Lower lobe of right lung (tissue), 2 donors: ENCODE measurements at regions not wholly inside any gene's neighbourhood (a gene's known extent, or its start where the extent isn't known, plus 50 kb on each side); places are given as distances from the start of the nearest gene placed in this dataset.

ENCODE experiments used
- ATAC-seq, 2 donors: fragments of 200-7000 bp; cut with Tn5 transposase; one replicate each; pipeline ENCODE4 v1.9.1; 2020 to 2022; ENCODE audit warnings: mild to moderate bottlenecking in 2 of 2, moderate library complexity in 2 of 2
- DNase-seq: peaks from one replicate; pipeline ENCODE4 v3.0.0-alpha.2; 2020
- H3K27ac ChIP-seq: fragments of 200-600 bp; one replicate; pipeline ENCODE4 v1.8.0; 2022
- H3K27me3 ChIP-seq: fragments of 200-600 bp; one replicate; pipeline ENCODE4 v1.8.0; 2022; ENCODE audit warnings: low read depth
- H3K36me3 ChIP-seq: fragments of 200-600 bp; one replicate; pipeline ENCODE4 v1.8.0; 2022; ENCODE audit warnings: mild to moderate bottlenecking
- H3K4me1 ChIP-seq: fragments of 200-600 bp; one replicate; pipeline ENCODE4 v1.8.0; 2022
- H3K4me3 ChIP-seq: fragments of 200-600 bp; one replicate; pipeline ENCODE4 v1.8.0; 2022; ENCODE audit warnings: mild to moderate bottlenecking
- H3K9me3 ChIP-seq: fragments of 200-600 bp; one replicate; pipeline ENCODE4 v1.8.0; 2022
- intact Hi-C: fragments of 100-400 bp; cut with DNase I; formaldehyde crosslinking; loops from one replicate; pipeline ENCODE4 v1.11.0; 2022
- TF ChIP-seq, protein P1 (sequence below): fragments of 200-600 bp; IDR thresholded peaks from one replicate; pipeline ENCODE4 v1.8.0; 2022; ENCODE audit warnings: antibody characterized with exemption, mild to moderate bottlenecking
- donor health status: DM: no; HTN: yes; CAD: no; lungs with severe emphysema.

DNA sequence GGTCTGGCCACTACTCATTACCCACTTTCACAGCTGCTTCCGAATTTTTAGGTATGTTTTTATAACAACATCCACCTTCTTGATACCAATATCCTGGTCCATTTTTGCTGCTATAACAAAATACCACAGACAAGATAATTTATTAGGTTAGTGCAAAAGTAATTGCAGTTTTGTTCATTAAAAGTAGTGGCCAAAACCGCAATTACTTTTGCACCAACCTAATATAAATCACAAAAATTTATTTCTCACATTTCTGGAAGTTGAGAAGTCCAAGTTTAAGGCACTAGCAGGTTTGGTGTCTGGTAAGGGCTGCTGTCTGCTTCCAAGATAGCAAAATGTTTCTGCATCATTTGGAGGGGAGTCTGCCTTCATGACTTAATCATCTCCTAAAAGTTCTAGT lies 624.7 kb upstream of the ALCAM start:
- TF ChIP-seq, protein P1, sequence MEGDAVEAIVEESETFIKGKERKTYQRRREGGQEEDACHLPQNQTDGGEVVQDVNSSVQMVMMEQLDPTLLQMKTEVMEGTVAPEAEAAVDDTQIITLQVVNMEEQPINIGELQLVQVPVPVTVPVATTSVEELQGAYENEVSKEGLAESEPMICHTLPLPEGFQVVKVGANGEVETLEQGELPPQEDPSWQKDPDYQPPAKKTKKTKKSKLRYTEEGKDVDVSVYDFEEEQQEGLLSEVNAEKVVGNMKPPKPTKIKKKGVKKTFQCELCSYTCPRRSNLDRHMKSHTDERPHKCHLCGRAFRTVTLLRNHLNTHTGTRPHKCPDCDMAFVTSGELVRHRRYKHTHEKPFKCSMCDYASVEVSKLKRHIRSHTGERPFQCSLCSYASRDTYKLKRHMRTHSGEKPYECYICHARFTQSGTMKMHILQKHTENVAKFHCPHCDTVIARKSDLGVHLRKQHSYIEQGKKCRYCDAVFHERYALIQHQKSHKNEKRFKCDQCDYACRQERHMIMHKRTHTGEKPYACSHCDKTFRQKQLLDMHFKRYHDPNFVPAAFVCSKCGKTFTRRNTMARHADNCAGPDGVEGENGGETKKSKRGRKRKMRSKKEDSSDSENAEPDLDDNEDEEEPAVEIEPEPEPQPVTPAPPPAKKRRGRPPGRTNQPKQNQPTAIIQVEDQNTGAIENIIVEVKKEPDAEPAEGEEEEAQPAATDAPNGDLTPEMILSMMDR, result no peak
- Histone ChIP-seq H3K4me3 (no peak overlapping the region), H3K4me1 (no peaks in the 10 kb centered on the region), H3K9me3 (no peaks in the 10 kb centered on the region), H3K36me3 (no peaks in the 10 kb centered on the region), H3K27me3 (no peaks in the 10 kb centered on the region), H3K27ac (no peak overlapping the region)
- no peak for ATAC-seq
- no peak for DNase-seq
- intact Hi-C loops, result no loop called here

DNA sequence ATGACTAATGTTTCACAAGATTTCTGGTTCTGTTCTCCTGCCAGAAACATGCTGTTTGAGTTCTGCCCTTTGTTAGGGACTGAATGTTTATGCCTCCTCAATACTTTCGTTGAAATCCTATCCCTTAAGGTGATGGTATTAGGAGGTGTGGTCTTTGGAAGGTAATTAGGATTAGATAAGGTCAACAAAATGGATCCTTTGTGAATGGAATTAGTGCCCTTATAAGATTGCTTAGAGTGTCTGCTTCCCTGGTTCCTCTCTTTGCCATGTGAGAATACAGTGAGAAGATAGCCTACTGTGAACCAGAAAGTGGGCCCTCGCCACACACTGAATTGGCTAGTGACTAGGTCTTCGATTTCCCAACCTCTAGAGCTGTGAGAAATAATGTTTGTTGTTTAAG lies 621.4 kb upstream of the ALCAM start:
- H3K27ac ChIP-seq, result no peak overlapping the region
- TF ChIP-seq, protein P1, result no peak
- no peaks in the 10 kb centered on the region for H3K9me3 ChIP-seq
- no peak for DNase-seq
- no peaks in the 10 kb centered on the region for H3K27me3 ChIP-seq
- intact Hi-C loops, result no loop called here
- ATAC-seq, result no peak
- no peaks in the 10 kb centered on the region for H3K4me1 ChIP-seq
- H3K4me3 ChIP-seq, result no peak overlapping the region
- H3K36me3 ChIP-seq, result no peaks in the 10 kb centered on the region

DNA sequence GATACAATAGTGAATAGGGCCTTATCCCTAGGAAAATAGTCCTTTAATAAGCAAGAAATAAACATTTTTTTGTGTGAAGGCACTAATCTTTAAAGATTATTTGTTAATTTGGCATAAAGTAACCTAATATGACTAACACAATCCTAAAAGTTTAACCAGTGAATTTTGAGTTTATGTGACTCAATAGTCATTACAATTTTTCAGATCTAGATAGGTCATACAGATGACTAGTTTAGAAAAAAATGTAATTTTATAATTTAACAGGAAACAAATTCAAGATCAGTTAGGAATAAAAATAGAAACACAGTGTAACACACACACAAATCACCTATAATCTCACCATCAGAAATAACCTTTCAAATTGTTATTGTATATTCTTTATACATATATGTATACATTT lies 620.7 kb upstream of the ALCAM start:
- no peak overlapping the region for H3K27ac ChIP-seq
- TF ChIP-seq, protein P1, result no peak
- no peaks in the 10 kb centered on the region for H3K27me3 ChIP-seq
- no peaks in the 10 kb centered on the region for H3K4me1 ChIP-seq
- DNase-seq, result no peak
- no peak for ATAC-seq
- intact Hi-C loops, result no loop called here
- no peaks in the 10 kb centered on the region for H3K36me3 ChIP-seq
- H3K4me3 ChIP-seq, result no peak overlapping the region
- H3K9me3 ChIP-seq, result no peaks in the 10 kb centered on the region

DNA sequence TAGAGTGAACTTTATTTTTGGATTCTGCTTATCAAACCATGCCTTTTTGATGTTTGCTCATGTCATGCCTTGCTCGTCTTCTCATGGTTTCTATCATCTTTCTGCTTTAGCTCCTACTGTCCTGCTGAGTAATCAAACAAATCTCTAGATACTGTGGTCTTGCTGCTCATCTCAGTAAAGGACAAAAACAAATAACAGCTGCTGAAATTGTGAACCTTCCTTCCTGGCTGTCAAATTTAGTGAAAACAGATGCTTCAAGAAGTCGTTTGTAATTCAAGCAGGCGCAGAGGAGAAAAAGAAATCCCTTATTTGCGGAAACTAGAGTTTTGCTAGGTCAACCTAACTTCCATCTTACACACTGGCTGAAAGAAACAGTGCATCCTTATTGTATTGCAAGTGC lies 616.1 kb upstream of the ALCAM start:
- H3K9me3 ChIP-seq, result no peaks in the 10 kb centered on the region
- no peak overlapping the region for H3K27ac ChIP-seq
- no peaks in the 10 kb centered on the region for H3K4me1 ChIP-seq
- TF ChIP-seq, protein P1, result no peak
- DNase-seq (no peak), ATAC-seq (no peak)
- H3K36me3 ChIP-seq, result no peaks in the 10 kb centered on the region
- intact Hi-C loops, result no loop called here
- H3K4me3 ChIP-seq, result no peak overlapping the region
- H3K27me3 ChIP-seq, result no peaks in the 10 kb centered on the region

DNA sequence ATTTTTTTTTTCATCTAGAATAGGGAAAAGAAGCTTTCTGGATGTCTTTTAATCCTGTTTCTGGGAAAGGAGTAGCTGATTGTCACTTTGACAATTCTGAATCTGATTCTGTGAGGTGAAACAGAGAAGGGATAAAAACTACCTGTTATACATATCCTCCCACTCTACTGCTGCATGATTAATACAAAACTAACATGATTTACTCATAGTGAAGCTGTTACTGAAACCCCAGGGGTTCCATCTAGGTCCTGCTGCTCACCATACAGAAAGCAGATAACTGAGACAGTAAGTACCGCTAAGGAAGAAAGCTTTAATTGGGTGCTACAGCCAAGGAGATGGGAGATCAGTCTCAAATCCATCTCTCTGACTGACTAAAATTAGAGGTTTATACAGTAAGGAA lies 610.9 kb upstream of the ALCAM start:
- H3K36me3 ChIP-seq, result no peaks in the 10 kb centered on the region
- no peaks in the 10 kb centered on the region for H3K9me3 ChIP-seq
- no peak overlapping the region for H3K27ac ChIP-seq
- TF ChIP-seq, protein P1, result no peak
- intact Hi-C loops, result no loop called here
- H3K27me3 ChIP-seq, result no peaks in the 10 kb centered on the region
- H3K4me1 ChIP-seq, result no peaks in the 10 kb centered on the region
- ATAC-seq (no peak), DNase-seq (no peak)
- H3K4me3 ChIP-seq, result no peak overlapping the region

DNA sequence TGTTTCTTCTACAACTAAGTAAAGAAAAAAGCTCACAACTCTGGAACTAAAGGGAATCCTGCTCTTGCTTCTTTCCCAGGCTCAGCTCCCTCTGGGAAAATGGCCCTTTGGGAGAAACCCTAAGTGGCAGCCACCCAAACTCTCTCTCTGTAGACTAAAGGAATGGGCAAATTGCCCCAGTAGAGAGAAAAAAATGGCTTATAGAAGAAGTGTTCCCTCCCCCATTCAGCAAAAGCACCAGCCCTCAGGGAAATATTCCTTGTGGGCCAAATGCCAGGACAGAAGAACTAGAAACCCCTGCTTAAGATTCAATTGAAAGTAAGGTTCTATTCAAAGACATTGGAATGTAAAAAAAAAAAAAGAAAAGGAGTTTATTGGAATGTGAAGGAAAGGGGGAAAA lies 603.7 kb upstream of the ALCAM start:
- H3K36me3 ChIP-seq, result no peaks in the 10 kb centered on the region
- H3K27ac ChIP-seq, result no peak overlapping the region
- no peak for ATAC-seq
- TF ChIP-seq, protein P1, result no peak
- intact Hi-C loops, result no loop called here
- H3K4me3 ChIP-seq, result no peak overlapping the region
- H3K4me1 ChIP-seq, result no peaks in the 10 kb centered on the region
- no peaks in the 10 kb centered on the region for H3K9me3 ChIP-seq
- DNase-seq, result no peak
- no peaks in the 10 kb centered on the region for H3K27me3 ChIP-seq
